Stimulated activated CD4-positive, alpha-beta T cell treated with anti-CD3 and anti-CD28 coated beads, Interleukin-4, amount 100 ng/mL, for 24 hours (primary cell): ENCODE measurements at regions not wholly inside any gene's neighbourhood (a gene's known extent, or its start where the extent isn't known, plus 50 kb on each side); places are given as distances from the start of the nearest gene placed in this dataset.
"Not testable (repeated sequence)": the region's sequence is repeated elsewhere in the genome, so short reads cannot be mapped to it uniquely, and the experiment has no call there.

Experiments
- DNase-seq: peaks from one replicate; pipeline ENCODE4 v3.0.0-alpha.2; 2020

- DNase-seq: no peak
Measured at GRCh38 chr9:75289332-75289731, 201.0 kb downstream of the OSTF1 start.

- no peak for DNase-seq
Measured at GRCh38 chr9:75299324-75299723, 211.0 kb downstream of the OSTF1 start.

GRCh38 chr9:75333624-75334023 lies 245.3 kb downstream of the OSTF1 start:
- no peak for DNase-seq

- DNase-seq: no peak
Measured at GRCh38 chr9:75358846-75359245, 270.5 kb downstream of the OSTF1 start.

GRCh38 chr9:75359638-75360037 lies 271.3 kb downstream of the OSTF1 start:
- DNase-seq: no peak

- DNase-seq: no peak
Measured at GRCh38 chr9:75360252-75360651, 271.9 kb downstream of the OSTF1 start.

GRCh38 chr9:75362446-75362845 lies 274.1 kb downstream of the OSTF1 start:
- not testable (repeated sequence) for DNase-seq

- no peak for DNase-seq
Measured at GRCh38 chr9:75365196-75365595, 276.9 kb downstream of the OSTF1 start.

GRCh38 chr9:75369989-75370388 lies 281.7 kb downstream of the OSTF1 start:
- DNase-seq: no peak

- DNase-seq: no peak
Measured at GRCh38 chr9:75372499-75373268, 284.4 kb downstream of the OSTF1 start.

- DNase-seq: no peak
Measured at GRCh38 chr9:75376680-75377254, 288.5 kb downstream of the OSTF1 start.

GRCh38 chr9:75378036-75378435 lies 289.7 kb downstream of the OSTF1 start:
- DNase-seq: no peak

- DNase-seq: no peak
Measured at GRCh38 chr9:75378926-75379325, 290.6 kb downstream of the OSTF1 start.

- no peak for DNase-seq
Measured at GRCh38 chr9:75382126-75382525, 293.8 kb downstream of the OSTF1 start.

GRCh38 chr9:75383420-75384034 lies 295.2 kb downstream of the OSTF1 start:
- DNase-seq: not testable (repeated sequence)

- no peak for DNase-seq
Measured at GRCh38 chr9:75385236-75385635, 296.9 kb downstream of the OSTF1 start.

- no peak for DNase-seq
Measured at GRCh38 chr9:75389101-75389500, 300.8 kb downstream of the OSTF1 start.

GRCh38 chr9:75390951-75391350 lies 302.6 kb downstream of the OSTF1 start:
- no peak for DNase-seq

- DNase-seq: no peak
Measured at GRCh38 chr9:75391497-75391896, 303.2 kb downstream of the OSTF1 start.

- no peak for DNase-seq
Measured at GRCh38 chr9:75395336-75395735, 307.0 kb downstream of the OSTF1 start.

GRCh38 chr9:75397836-75398235 lies 309.5 kb downstream of the OSTF1 start:
- DNase-seq: no peak

- DNase-seq: no peak
Measured at GRCh38 chr9:75408391-75408790, 320.1 kb downstream of the OSTF1 start.

- DNase-seq: no peak
Measured at GRCh38 chr9:75410405-75410804, 322.1 kb downstream of the OSTF1 start.
